ENCODE measurements at regions not wholly inside any gene's neighbourhood (a gene's known extent, or its start where the extent isn't known, plus 50 kb on each side); places are given as distances from the start of the nearest gene placed in this dataset.

- TF ChIP-seq POLR2AphosphoS5 (IDR thresholded peaks at IDR 0.05): no peak
- no peak for TF ChIP-seq CTCF (IDR thresholded peaks at IDR 0.05)
Measured at GRCh38 chr2:15814403-15814802, 125.9 kb upstream of the MYCN start.

Measured in sigmoid colon (tissue), 4 donors.